CD4-positive, alpha-beta memory T cell (primary cell): ENCODE measurements at regions not wholly inside any gene's neighbourhood (a gene's known extent, or its start where the extent isn't known, plus 50 kb on each side); places are given as distances from the start of the nearest gene placed in this dataset.

Source experiments
- CTCF ChIA-PET: fragments of 350-600 bp; sonication (Branson Sonifier 250); formaldehyde crosslinking; loops from one replicate; lab custom pipeline; 2021; ENCODE audit warnings: inconsistent platforms; ENCODE audit not compliant: partially characterized antibody; lab: Charles Lee
- POLR2A ChIA-PET: fragments of 350-600 bp; sonication (Branson Sonifier 250); formaldehyde crosslinking; loops from one replicate; lab custom pipeline; 2021; ENCODE audit not compliant: partially characterized antibody; lab: Charles Lee
- DNase-seq, 5 donors: peaks; one replicate each; pipeline versions ENCODE4 v3.0.0 to v3.0.0-alpha.2; 2020 to 2022; ENCODE audit warnings: mixed read lengths in 1 of 5
- H3K27ac ChIP-seq: one replicate; pipeline ENCODE4 v1.7.0; 2013; ENCODE audit warnings: low read depth, low read length
- H3K27me3 ChIP-seq: 2 replicates; pipeline ENCODE4 v1.7.0; 2013; ENCODE audit warnings: mild to moderate bottlenecking, low read length, moderate library complexity; ENCODE audit not compliant: insufficient read depth
- H3K36me3 ChIP-seq: 2 replicates; pipeline ENCODE4 v1.7.0; 2013; ENCODE audit warnings: mild to moderate bottlenecking, low read length, moderate library complexity; ENCODE audit not compliant: insufficient read depth
- H3K4me1 ChIP-seq: 2 replicates; pipeline ENCODE4 v1.7.0; 2013; ENCODE audit warnings: mild to moderate bottlenecking, low read length, moderate library complexity; ENCODE audit not compliant: insufficient read depth
- H3K4me3 ChIP-seq, 2 donors: one replicate each; pipeline ENCODE4 v1.7.0; 2013; ENCODE audit warnings: low read length in 2 of 2, mild to moderate bottlenecking in 1 of 2
- H3K9me3 ChIP-seq, 2 donors: one replicate each; pipeline ENCODE4 v1.7.0; 2013; ENCODE audit warnings: low read length in 2 of 2, control low read depth in 1 of 2; ENCODE audit not compliant: control insufficient read depth in 1 of 2
- H3K27ac Mint-ChIP-seq, 7 donors: one replicate each; pipeline ENCODE4 v1.8.0; 2020 to 2021; ENCODE audit warnings: mixed read lengths in 7 of 7, mild to moderate bottlenecking in 6 of 7, inconsistent platforms in 3 of 7, moderate library complexity in 3 of 7
- H3K27me3 Mint-ChIP-seq, 2 donors: one replicate each; pipeline ENCODE4 v1.8.0; 2020 to 2021; ENCODE audit warnings: mixed read lengths in 2 of 2
- H3K36me3 Mint-ChIP-seq, 2 donors: one replicate each; pipeline ENCODE4 v1.8.0; 2020 to 2021; ENCODE audit warnings: mixed read lengths in 2 of 2, inconsistent platforms in 1 of 2, mild to moderate bottlenecking in 1 of 2
- H3K4me1 Mint-ChIP-seq, 4 donors: one replicate each; pipeline ENCODE4 v1.8.0; 2020 to 2021; ENCODE audit warnings: mixed read lengths in 4 of 4, mild to moderate bottlenecking in 1 of 4
- H3K4me3 Mint-ChIP-seq, 8 donors: one replicate each; pipeline ENCODE4 v1.8.0; 2020 to 2021; ENCODE audit warnings: mixed read lengths in 8 of 8, mild to moderate bottlenecking in 7 of 8, moderate library complexity in 6 of 8, inconsistent platforms in 3 of 8
- H3K9me3 Mint-ChIP-seq, 8 donors: one replicate each; pipeline ENCODE4 v1.8.0; 2020 to 2021; ENCODE audit warnings: mixed read lengths in 8 of 8, mild to moderate bottlenecking in 5 of 8, inconsistent platforms in 3 of 8, moderate library complexity in 1 of 8
- intact Hi-C: fragments of 100-400 bp; cut with micrococcal nuclease; formaldehyde crosslinking; loops from one replicate; pipeline ENCODE4 v1.15.1; 2023

- no peak overlapping the region for H3K4me3 Mint-ChIP-seq
- H3K4me1 Mint-ChIP-seq = no peaks in the 10 kb centered on the region
- POLR2A ChIA-PET = no interaction called here
- no peaks in the 10 kb centered on the region for H3K36me3 ChIP-seq
- intact Hi-C loops = no loop called here
- H3K9me3 Mint-ChIP-seq = no peaks in the 10 kb centered on the region
- H3K27me3 ChIP-seq = no peaks in the 10 kb centered on the region
- H3K27me3 Mint-ChIP-seq = peaks cover 15 to 26% of the 10 kb centered on the region in 2 donors
- no peak overlapping the region for H3K27ac ChIP-seq
- CTCF ChIA-PET = no interaction called here
- no peaks in the 10 kb centered on the region for H3K4me1 ChIP-seq
- no peak overlapping the region for H3K27ac Mint-ChIP-seq
- DNase-seq = no peak
- no peak overlapping the region for H3K4me3 ChIP-seq
- H3K9me3 ChIP-seq = no peaks in the 10 kb centered on the region
- no peaks in the 10 kb centered on the region for H3K36me3 Mint-ChIP-seq
Observed at GRCh38 chr17:15085890-15086677, 179.0 kb downstream of the PMP22 start.

GRCh38 chr17:15083225-15083624 lies 181.9 kb downstream of the PMP22 start:
- POLR2A ChIA-PET = no interaction called here
- H3K27me3 ChIP-seq = no peaks in the 10 kb centered on the region
- no peak overlapping the region for H3K27ac ChIP-seq
- Mint-ChIP-seq H3K9me3 (peaks cover 0 to 4% (median 0%) of the 10 kb centered on the region in 8 donors), H3K4me3 (no peak overlapping the region), H3K27me3 (peaks cover 12 to 26% of the 10 kb centered on the region in 2 donors), H3K36me3 (no peaks in the 10 kb centered on the region), H3K4me1 (no peaks in the 10 kb centered on the region), H3K27ac (no peak overlapping the region)
- intact Hi-C loops = no loop called here
- H3K9me3 ChIP-seq = no peaks in the 10 kb centered on the region
- CTCF ChIA-PET = no interaction called here
- no peaks in the 10 kb centered on the region for H3K36me3 ChIP-seq
- no peak overlapping the region for H3K4me3 ChIP-seq
- no peak for DNase-seq
- H3K4me1 ChIP-seq = no peaks in the 10 kb centered on the region

GRCh38 chr17:15081008-15081407 lies 184.1 kb downstream of the PMP22 start:
- no peaks in the 10 kb centered on the region for H3K27me3 ChIP-seq
- no peaks in the 10 kb centered on the region for H3K9me3 ChIP-seq
- Mint-ChIP-seq H3K4me3 (no peak overlapping the region), H3K4me1 (no peaks in the 10 kb centered on the region), H3K36me3 (no peaks in the 10 kb centered on the region), H3K9me3 (peaks cover 0 to 4% (median 0%) of the 10 kb centered on the region in 8 donors), H3K27me3 (peaks cover 9 to 17% of the 10 kb centered on the region in 2 donors), H3K27ac (no peak overlapping the region)
- ChIA-PET CTCF (no interaction called here), POLR2A (no interaction called here)
- DNase-seq = no peak
- no peaks in the 10 kb centered on the region for H3K4me1 ChIP-seq
- no peak overlapping the region for H3K4me3 ChIP-seq
- intact Hi-C loops = no loop called here
- H3K27ac ChIP-seq = no peak overlapping the region
- H3K36me3 ChIP-seq = no peaks in the 10 kb centered on the region

- no peaks in the 10 kb centered on the region for H3K27me3 ChIP-seq
- H3K4me1 ChIP-seq = no peaks in the 10 kb centered on the region
- ChIA-PET CTCF (no interaction called here), POLR2A (no interaction called here)
- H3K9me3 ChIP-seq = no peaks in the 10 kb centered on the region
- intact Hi-C loops = no loop called here
- H3K27me3 Mint-ChIP-seq = peaks cover under 1 to 15% of the 10 kb centered on the region in 2 donors
- H3K4me3 Mint-ChIP-seq = no peak overlapping the region
- no peaks in the 10 kb centered on the region for H3K36me3 Mint-ChIP-seq
- no peaks in the 10 kb centered on the region for H3K4me1 Mint-ChIP-seq
- no peak overlapping the region for H3K27ac ChIP-seq
- no peaks in the 10 kb centered on the region for H3K36me3 ChIP-seq
- no peak overlapping the region for H3K4me3 ChIP-seq
- DNase-seq = no peak
- no peak overlapping the region for H3K27ac Mint-ChIP-seq
- peaks cover 0 to 4% (median 0%) of the 10 kb centered on the region in 8 donors for H3K9me3 Mint-ChIP-seq
Observed at GRCh38 chr17:15078570-15078969, 186.6 kb downstream of the PMP22 start.

GRCh38 chr17:15076991-15077663 lies 188.0 kb downstream of the PMP22 start:
- Mint-ChIP-seq H3K27me3 (peaks cover 0 to 12% of the 10 kb centered on the region in 2 donors), H3K9me3 (peaks cover 0 to 4% (median 0%) of the 10 kb centered on the region in 8 donors), H3K4me1 (no peaks in the 10 kb centered on the region), H3K4me3 (no peak overlapping the region), H3K27ac (no peak overlapping the region), H3K36me3 (no peaks in the 10 kb centered on the region)
- H3K27me3 ChIP-seq = no peaks in the 10 kb centered on the region
- H3K4me3 ChIP-seq = no peak overlapping the region
- no peaks in the 10 kb centered on the region for H3K4me1 ChIP-seq
- CTCF ChIA-PET = no interaction called here
- POLR2A ChIA-PET = no interaction called here
- no peaks in the 10 kb centered on the region for H3K9me3 ChIP-seq
- intact Hi-C loops = no loop called here
- H3K36me3 ChIP-seq = no peaks in the 10 kb centered on the region
- DNase-seq = no peak
- no peak overlapping the region for H3K27ac ChIP-seq

- intact Hi-C loops = no loop called here
- Mint-ChIP-seq H3K36me3 (peaks cover 0 to 2% of the 10 kb centered on the region in 2 donors), H3K9me3 (peaks cover 0 to 11% (median 3%) of the 10 kb centered on the region in 8 donors), H3K27me3 (peaks cover 18 to 20% of the 10 kb centered on the region in 2 donors), H3K4me1 (no peaks in the 10 kb centered on the region), H3K4me3 (no peak overlapping the region), H3K27ac (no peak overlapping the region)
- no peak overlapping the region for H3K27ac ChIP-seq
- DNase-seq = no peak
- H3K4me3 ChIP-seq = no peak overlapping the region
- H3K36me3 ChIP-seq = no peaks in the 10 kb centered on the region
- H3K4me1 ChIP-seq = no peaks in the 10 kb centered on the region
- ChIA-PET CTCF (no interaction called here), POLR2A (no interaction called here)
- no peaks in the 10 kb centered on the region for H3K27me3 ChIP-seq
- H3K9me3 ChIP-seq = no peaks in the 10 kb centered on the region
Observed at GRCh38 chr17:15051933-15052332, 213.2 kb downstream of the PMP22 start.

GRCh38 chr17:15049795-15050160 lies 215.3 kb downstream of the PMP22 start:
- no peak overlapping the region for H3K4me3 ChIP-seq
- no peak overlapping the region for H3K27ac ChIP-seq
- H3K36me3 Mint-ChIP-seq = peaks cover 0 to under 1% of the 10 kb centered on the region in 2 donors
- intact Hi-C loops = no loop called here
- DNase-seq = no peak
- no peaks in the 10 kb centered on the region for H3K4me1 Mint-ChIP-seq
- H3K36me3 ChIP-seq = no peaks in the 10 kb centered on the region
- H3K27me3 Mint-ChIP-seq = peaks cover 14 to 15% of the 10 kb centered on the region in 2 donors
- peaks cover 0 to 8% (median 2%) of the 10 kb centered on the region in 8 donors for H3K9me3 Mint-ChIP-seq
- POLR2A ChIA-PET = no interaction called here
- CTCF ChIA-PET = no interaction called here
- no peaks in the 10 kb centered on the region for H3K9me3 ChIP-seq
- H3K27me3 ChIP-seq = no peaks in the 10 kb centered on the region
- H3K27ac Mint-ChIP-seq = no peak overlapping the region
- no peaks in the 10 kb centered on the region for H3K4me1 ChIP-seq
- H3K4me3 Mint-ChIP-seq = no peak overlapping the region
